Peyer's patch (tissue), 4 donors: ENCODE measurements at regions not wholly inside any gene's neighbourhood (a gene's known extent, or its start where the extent isn't known, plus 50 kb on each side); places are given as distances from the start of the nearest gene placed in this dataset.
"Not testable (repeated sequence)": the region's sequence is repeated elsewhere in the genome, so short reads cannot be mapped to it uniquely, and the experiment has no call there.

Experiments
- DNase-seq, 3 donors: peaks; one replicate each; pipeline ENCODE4 v3.0.0-alpha.2; 2017 to 2019
- H3K27ac ChIP-seq, 4 donors: fragments of 200-600 bp; sonication (generic); one replicate each; pipeline ENCODE4 v1.5.1; 2016 to 2019
- H3K27me3 ChIP-seq, 2 donors: fragments of 200-600 bp; sonication (generic); one replicate each; pipeline ENCODE4 v1.5.1; 2019
- H3K36me3 ChIP-seq, 3 donors: fragments of 200-600 bp; sonication (generic); one replicate each; pipeline ENCODE4 v1.5.1; 2016 to 2019
- H3K4me1 ChIP-seq, 4 donors: fragments of 200-600 bp; sonication (generic); one replicate each; pipeline ENCODE4 v1.5.1; 2016 to 2019
- H3K4me3 ChIP-seq, 4 donors: fragments of 200-600 bp; sonication (generic); 1 replicate in 3 of 4; 2 replicates in 1 of 4; pipeline ENCODE4 v1.5.1; 2016 to 2019; ENCODE audit warnings: mild to moderate bottlenecking in 1 of 4
- H3K9me3 ChIP-seq, 4 donors: fragments of 200-600 bp; sonication (generic); one replicate each; pipeline ENCODE4 v1.5.1; 2016 to 2019; ENCODE audit warnings: mild to moderate bottlenecking in 1 of 4
- CTCF ChIP-seq, 6 experiments: fragments of 450-650 bp in 4 of 6; fragments of 200-600 bp in 2 of 6; sonication (generic) in 1 of 6; IDR thresholded peaks; one replicate each; pipeline ENCODE4 v1.5.1; 2017 to 2019; ENCODE audit warnings: antibody characterized with exemption in 6 of 6, mild to moderate bottlenecking in 3 of 6, moderate library complexity in 1 of 6
- POLR2A ChIP-seq, 2 donors: fragments of 450-650 bp; IDR thresholded peaks; one replicate each; pipeline ENCODE4 v1.5.1; 2017; ENCODE audit warnings: antibody characterized with exemption in 2 of 2, mild to moderate bottlenecking in 2 of 2, moderate library complexity in 2 of 2

GRCh38 chr10:57654856-57655255 is 612.8 kb downstream of the IPMK start:
- DNase-seq = no peak
- Histone ChIP-seq H3K27ac (no peak overlapping the region), H3K9me3 (no peaks in the 10 kb centered on the region), H3K4me1 (no peaks in the 10 kb centered on the region), H3K36me3 (no peaks in the 10 kb centered on the region), H3K4me3 (no peak overlapping the region), H3K27me3 (no peaks in the 10 kb centered on the region)
- TF ChIP-seq CTCF (IDR thresholded peaks at IDR 0.05) (no peak), POLR2A (IDR thresholded peaks at IDR 0.05) (no peak)

GRCh38 chr10:57645108-57645507 is 622.6 kb downstream of the IPMK start:
- not testable (repeated sequence) for H3K9me3 ChIP-seq, H3K27ac ChIP-seq, H3K4me1 ChIP-seq, H3K36me3 ChIP-seq, H3K27me3 ChIP-seq, H3K4me3 ChIP-seq, DNase-seq

- DNase-seq = no peak
- Histone ChIP-seq H3K27me3 (no peaks in the 10 kb centered on the region), H3K4me1 (no peaks in the 10 kb centered on the region), H3K9me3 (no peaks in the 10 kb centered on the region), H3K27ac (no peak overlapping the region), H3K4me3 (no peak overlapping the region), H3K36me3 (no peaks in the 10 kb centered on the region)
- no peak for TF ChIP-seq CTCF (IDR thresholded peaks at IDR 0.05)
- no peak for TF ChIP-seq POLR2A (IDR thresholded peaks at IDR 0.05)
Observed at GRCh38 chr10:57638411-57638810, 629.3 kb downstream of the IPMK start.

- Histone ChIP-seq H3K9me3 (no peaks in the 10 kb centered on the region), H3K36me3 (no peaks in the 10 kb centered on the region), H3K27ac (peak overlapping the region in 1 of 4 donors; percentile 38), H3K4me3 (no peak overlapping the region), H3K4me1 (peaks cover 0 to 14% (median 0%) of the 10 kb centered on the region in 4 donors), H3K27me3 (no peaks in the 10 kb centered on the region)
- peak in 1 of 3 donors; percentile 46 for DNase-seq
- TF ChIP-seq POLR2A (IDR thresholded peaks at IDR 0.05) (no peak), CTCF (IDR thresholded peaks at IDR 0.05) (no peak)
Observed at GRCh38 chr10:57628592-57629284, 639.0 kb downstream of the IPMK start.

- Histone ChIP-seq H3K9me3 (no peaks in the 10 kb centered on the region), H3K4me3 (no peak overlapping the region), H3K27me3 (no peaks in the 10 kb centered on the region), H3K36me3 (no peaks in the 10 kb centered on the region), H3K4me1 (peaks cover 0 to 14% (median 0%) of the 10 kb centered on the region in 4 donors), H3K27ac (no peak overlapping the region)
- DNase-seq = no peak
- TF ChIP-seq CTCF (IDR thresholded peaks at IDR 0.05) = no peak
- no peak for TF ChIP-seq POLR2A (IDR thresholded peaks at IDR 0.05)
Observed at GRCh38 chr10:57627642-57628178, 640.0 kb downstream of the IPMK start.

- no peaks in the 10 kb centered on the region for H3K9me3 ChIP-seq
- H3K4me3 ChIP-seq = no peak overlapping the region
- H3K27ac ChIP-seq = no peak overlapping the region
- TF ChIP-seq CTCF (IDR thresholded peaks at IDR 0.05) = no peak
- TF ChIP-seq POLR2A (IDR thresholded peaks at IDR 0.05) = no peak
- no peaks in the 10 kb centered on the region for H3K36me3 ChIP-seq
- H3K27me3 ChIP-seq = no peaks in the 10 kb centered on the region
- H3K4me1 ChIP-seq = peaks cover 0 to 14% (median 0%) of the 10 kb centered on the region in 4 donors
- no peak for DNase-seq
Observed at GRCh38 chr10:57624856-57625592, 642.7 kb downstream of the IPMK start.
